Trophoblast cell (in vitro differentiated cells and primary cell): ENCODE measurements at regions not wholly inside any gene's neighbourhood (a gene's known extent, or its start where the extent isn't known, plus 50 kb on each side); places are given as distances from the start of the nearest gene placed in this dataset.

ENCODE experiments used
- DNase-seq, 2 donors: peaks; one replicate each; pipeline ENCODE4 v3.0.0-alpha.2; 2016
- H2AFZ ChIP-seq: 2 replicates; pipeline ENCODE4 v1.6.1; 2013; ENCODE audit warnings: low read length, moderate library complexity, mild to moderate bottlenecking; ENCODE audit not compliant: insufficient read depth, poor library complexity
- H2AK5ac ChIP-seq: 2 replicates; pipeline ENCODE4 v1.6.1; 2013; ENCODE audit warnings: mild to moderate bottlenecking, low read length
- H2BK120ac ChIP-seq: 2 replicates; pipeline ENCODE4 v1.6.1; 2013; ENCODE audit warnings: low read length, mild to moderate bottlenecking, moderate library complexity; ENCODE audit not compliant: insufficient read depth, poor library complexity
- H2BK12ac ChIP-seq: 2 replicates; pipeline ENCODE4 v1.6.1; 2013; ENCODE audit warnings: mild to moderate bottlenecking, low read length, moderate library complexity
- H2BK5ac ChIP-seq: 2 replicates; pipeline ENCODE4 v1.6.1; 2013; ENCODE audit warnings: low read length, low read depth, moderate library complexity, mild to moderate bottlenecking; ENCODE audit not compliant: poor library complexity
- H3K14ac ChIP-seq: 2 replicates; pipeline ENCODE4 v1.6.1; 2013; ENCODE audit warnings: mild to moderate bottlenecking, low read length
- H3K18ac ChIP-seq: 2 replicates; pipeline ENCODE4 v1.6.1; 2013; ENCODE audit warnings: mild to moderate bottlenecking, low read length
- H3K23ac ChIP-seq: 2 replicates; pipeline ENCODE4 v1.6.1; 2013; ENCODE audit warnings: low read length
- H3K27ac ChIP-seq: 2 replicates; pipeline ENCODE4 v1.5.1; 2013; ENCODE audit warnings: low read depth, mild to moderate bottlenecking, inconsistent platforms, low read length, moderate library complexity
- H3K27me3 ChIP-seq: 2 replicates; pipeline ENCODE4 v1.6.1; 2013; ENCODE audit warnings: inconsistent platforms, mild to moderate bottlenecking, low read length, moderate library complexity; ENCODE audit not compliant: insufficient read depth
- H3K36me3 ChIP-seq, 2 experiments: 1 replicate in 1 of 2; 2 replicates in 1 of 2; pipeline ENCODE4 v1.6.1; 2013; ENCODE audit warnings: low read length in 2 of 2, mild to moderate bottlenecking in 2 of 2, moderate library complexity in 1 of 2; ENCODE audit not compliant: insufficient read depth in 2 of 2, control insufficient read depth in 1 of 2
- H3K4ac ChIP-seq: 2 replicates; pipeline ENCODE4 v1.6.1; 2013; ENCODE audit warnings: low read depth, mild to moderate bottlenecking, low read length, moderate library complexity
- H3K4me1 ChIP-seq, 2 experiments: 1 replicate in 1 of 2; 2 replicates in 1 of 2; pipeline ENCODE4 v1.6.1; 2013; ENCODE audit warnings: low read length in 2 of 2, mild to moderate bottlenecking in 2 of 2, moderate library complexity in 1 of 2; ENCODE audit not compliant: insufficient read depth in 2 of 2, control insufficient read depth in 1 of 2
- H3K4me2 ChIP-seq: 2 replicates; pipeline ENCODE4 v1.6.1; 2013; ENCODE audit warnings: inconsistent platforms, mild to moderate bottlenecking, low read length, moderate library complexity
- H3K4me3 ChIP-seq: 2 replicates; pipeline ENCODE4 v1.5.1; 2013; ENCODE audit warnings: mild to moderate bottlenecking, low read depth, low read length, inconsistent platforms
- H3K79me1 ChIP-seq: one replicate; pipeline ENCODE4 v1.6.1; 2013; ENCODE audit warnings: low read length
- H3K79me2 ChIP-seq: 2 replicates; pipeline ENCODE4 v1.6.1; 2013; ENCODE audit warnings: low read length, mild to moderate bottlenecking; ENCODE audit not compliant: control insufficient read depth, insufficient read depth, poor library complexity
- H3K9ac ChIP-seq: 2 replicates; pipeline ENCODE4 v1.6.1; 2013; ENCODE audit warnings: mild to moderate bottlenecking, low read length
- H3K9me3 ChIP-seq: 2 replicates; pipeline ENCODE4 v1.6.1; 2013; ENCODE audit warnings: low read depth, mild to moderate bottlenecking, control low read depth, inconsistent platforms, low read length; ENCODE audit not compliant: insufficient read depth
- H4K12ac ChIP-seq: 2 replicates; pipeline ENCODE4 v1.6.1; 2013; ENCODE audit warnings: low read depth, mild to moderate bottlenecking, low read length, moderate library complexity
- H4K8ac ChIP-seq: 2 replicates; pipeline ENCODE4 v1.6.1; 2013; ENCODE audit warnings: low read depth, mild to moderate bottlenecking, low read length, moderate library complexity
- H4K91ac ChIP-seq: one replicate; pipeline ENCODE4 v1.6.1; 2013; ENCODE audit warnings: low read depth, mild to moderate bottlenecking, low read length, moderate library complexity
- WGBS: extraction: QIAGEN DNeasy Blood & Tissue Kit; methylation state at CpG from one replicate; pipeline ENCODE4 v1.1.7; 2013; ENCODE audit warnings: missing lambda C conversion rate; ENCODE audit not compliant: insufficient read length, insufficient coverage; ENCODE audit errors: extremely low coverage; 5-methylcytosine and 5-hydroxymethylcytosine counted together

DNA sequence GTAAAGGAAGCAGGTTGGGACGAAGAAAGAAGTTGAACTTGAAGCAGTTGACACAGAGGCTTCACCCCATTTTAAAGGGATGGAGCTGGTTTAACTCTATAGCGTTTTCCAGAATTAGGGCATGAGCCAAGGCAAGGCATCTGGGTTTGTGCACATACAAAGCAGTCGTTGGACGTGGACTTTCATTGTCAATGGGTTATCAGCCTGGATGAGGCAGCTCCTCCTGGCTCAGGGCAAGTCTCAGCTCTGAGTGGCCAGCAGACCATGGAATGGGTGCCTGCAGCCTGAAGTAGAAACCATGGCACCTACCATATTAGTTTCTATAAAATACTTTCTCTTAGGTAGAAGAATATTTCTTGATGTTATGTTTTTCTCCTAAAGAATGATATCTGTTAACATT is 163.8 kb upstream of the KCNK2 start:
- WGBS, result no CpG with 5 or more reads among the region's 4 CpGs
- H3K4me2 ChIP-seq, result no peak overlapping the region
- H3K4ac ChIP-seq, result no peak overlapping the region
- H3K14ac ChIP-seq, result no peak overlapping the region
- H3K27ac ChIP-seq, result no peak overlapping the region
- H4K91ac ChIP-seq, result no peak overlapping the region
- no peaks in the 10 kb centered on the region for H3K4me1 ChIP-seq
- no peak overlapping the region for H4K12ac ChIP-seq
- no peaks in the 10 kb centered on the region for H3K79me2 ChIP-seq
- H3K27me3 ChIP-seq, result no peaks in the 10 kb centered on the region
- H3K36me3 ChIP-seq, result no peaks in the 10 kb centered on the region
- no peak overlapping the region for H3K23ac ChIP-seq
- peaks cover 2% of the 10 kb centered on the region for H3K9me3 ChIP-seq
- H2AFZ ChIP-seq, result no peak overlapping the region
- no peak overlapping the region for H2BK120ac ChIP-seq
- H4K8ac ChIP-seq, result no peak overlapping the region
- H3K18ac ChIP-seq, result no peak overlapping the region
- H2BK12ac ChIP-seq, result no peak overlapping the region
- no peak overlapping the region for H2AK5ac ChIP-seq
- H3K4me3 ChIP-seq, result no peak overlapping the region
- no peak for DNase-seq
- no peak overlapping the region for H3K9ac ChIP-seq
- H2BK5ac ChIP-seq, result no peak overlapping the region
- no peaks in the 10 kb centered on the region for H3K79me1 ChIP-seq

DNA sequence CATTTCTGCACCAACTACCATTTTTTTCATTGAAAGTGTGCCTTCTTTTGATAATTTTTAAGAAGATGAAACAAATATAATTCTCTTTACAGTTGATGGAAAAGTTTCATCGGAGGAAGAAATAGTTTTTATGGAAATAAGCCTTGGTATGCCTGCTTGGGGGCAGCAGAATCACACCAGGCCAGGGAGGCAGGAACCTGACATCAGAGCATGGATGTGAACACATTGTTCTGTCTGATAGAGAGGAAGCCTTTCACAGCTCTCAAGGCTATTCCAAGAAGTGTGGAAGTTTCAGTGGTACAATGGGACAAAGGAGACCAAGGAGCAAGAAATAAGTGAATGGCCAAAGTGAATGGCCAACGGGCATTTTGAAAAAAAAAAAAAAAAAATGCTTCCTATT is 162.2 kb upstream of the KCNK2 start:
- Histone ChIP-seq H3K23ac (no peak overlapping the region), H2BK12ac (no peak overlapping the region), H3K27me3 (no peaks in the 10 kb centered on the region), H3K4me2 (no peak overlapping the region), H2AFZ (no peak overlapping the region), H3K4ac (no peak overlapping the region), H3K9ac (no peak overlapping the region), H2AK5ac (no peak overlapping the region), H3K79me2 (no peaks in the 10 kb centered on the region), H4K91ac (no peak overlapping the region), H3K36me3 (no peaks in the 10 kb centered on the region), H2BK5ac (no peak overlapping the region), H4K8ac (no peak overlapping the region), H3K9me3 (peaks cover 2% of the 10 kb centered on the region), H3K18ac (no peak overlapping the region), H2BK120ac (no peak overlapping the region), H3K27ac (no peak overlapping the region), H3K14ac (no peak overlapping the region), H3K79me1 (no peaks in the 10 kb centered on the region), H3K4me1 (no peaks in the 10 kb centered on the region), H3K4me3 (no peak overlapping the region), H4K12ac (no peak overlapping the region)
- no CpG with 5 or more reads among the region's 2 CpGs for WGBS
- no peak for DNase-seq

DNA sequence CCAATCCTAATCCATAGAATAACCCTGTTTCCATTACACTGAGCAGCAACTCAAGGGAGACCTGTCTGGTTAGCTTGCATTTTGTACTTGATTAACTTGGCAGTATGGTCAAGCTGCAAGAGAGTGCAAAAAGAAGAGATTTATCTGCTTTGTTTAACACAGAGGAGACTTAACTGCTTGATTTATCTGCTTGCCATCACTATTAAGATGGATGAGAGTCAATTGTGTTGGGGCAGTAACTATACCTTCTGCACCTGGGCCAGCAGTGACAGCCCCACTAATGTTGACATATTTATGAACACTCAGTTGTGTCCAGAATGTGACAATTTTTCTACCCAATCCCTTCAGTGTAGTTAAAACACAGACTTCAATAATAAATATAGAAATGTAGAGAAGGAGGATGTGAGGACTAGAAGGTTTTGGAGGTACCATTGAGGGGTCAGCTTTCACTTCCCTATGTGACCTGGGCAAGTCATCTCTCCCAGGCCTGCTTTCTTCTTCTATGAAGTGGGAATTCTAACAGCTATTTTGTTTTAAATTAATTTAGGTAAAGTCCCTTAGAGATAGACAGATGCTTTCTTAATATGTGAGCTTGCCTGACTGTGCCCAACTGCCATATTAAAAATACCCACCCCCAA is 159.1 kb upstream of the KCNK2 start:
- no peak for DNase-seq
- Histone ChIP-seq H3K27ac (no peak overlapping the region), H3K79me1 (no peaks in the 10 kb centered on the region), H2BK12ac (no peak overlapping the region), H3K4me1 (no peaks in the 10 kb centered on the region), H3K9me3 (no peaks in the 10 kb centered on the region), H3K27me3 (no peaks in the 10 kb centered on the region), H4K91ac (no peak overlapping the region), H3K79me2 (no peaks in the 10 kb centered on the region), H4K8ac (no peak overlapping the region), H3K18ac (no peak overlapping the region), H3K14ac (no peak overlapping the region), H3K4me3 (no peak overlapping the region), H2BK5ac (no peak overlapping the region), H4K12ac (no peak overlapping the region), H2AFZ (no peak overlapping the region), H3K23ac (no peak overlapping the region), H3K4ac (no peak overlapping the region), H2BK120ac (no peak overlapping the region), H2AK5ac (no peak overlapping the region), H3K9ac (no peak overlapping the region), H3K36me3 (no peaks in the 10 kb centered on the region), H3K4me2 (no peak overlapping the region)

DNA sequence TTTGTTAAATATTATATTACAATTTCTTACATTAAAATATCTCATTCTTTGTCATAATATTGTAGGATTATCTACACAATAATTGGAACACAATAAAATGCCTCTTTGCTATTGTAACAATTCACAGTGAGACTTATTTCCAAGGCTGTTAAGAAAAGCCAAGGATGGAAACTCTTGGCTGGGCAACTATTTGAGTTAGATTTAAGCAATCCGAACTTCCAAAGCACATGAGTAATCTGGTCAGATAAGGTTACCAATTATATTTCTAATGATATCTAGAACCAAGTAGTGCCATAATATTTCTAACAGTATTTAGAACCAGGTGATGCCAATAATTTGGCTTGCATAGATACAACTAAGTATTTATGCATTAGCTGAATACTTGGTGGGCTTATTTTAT is 154.7 kb upstream of the KCNK2 start:
- H2BK5ac ChIP-seq, result no peak overlapping the region

More for the DNA sequence above, 154.7 kb upstream of the KCNK2 start:
- no peaks in the 10 kb centered on the region for H3K9me3 ChIP-seq
- H4K91ac ChIP-seq, result no peak overlapping the region
- no peak overlapping the region for H3K9ac ChIP-seq
- H2AK5ac ChIP-seq, result no peak overlapping the region
- no peaks in the 10 kb centered on the region for H3K4me1 ChIP-seq
- no peak overlapping the region for H3K18ac ChIP-seq
- H4K8ac ChIP-seq, result no peak overlapping the region
- no peaks in the 10 kb centered on the region for H3K79me2 ChIP-seq
- no peak overlapping the region for H4K12ac ChIP-seq
- no peaks in the 10 kb centered on the region for H3K36me3 ChIP-seq
- WGBS, result no CpG with 5 or more reads among the region's 1 CpG
- H3K14ac ChIP-seq, result no peak overlapping the region
- H3K23ac ChIP-seq, result no peak overlapping the region
- H3K79me1 ChIP-seq, result no peaks in the 10 kb centered on the region
- no peak overlapping the region for H3K27ac ChIP-seq
- no peak for DNase-seq
- H2BK12ac ChIP-seq, result no peak overlapping the region
- H2BK120ac ChIP-seq, result no peak overlapping the region
- no peak overlapping the region for H3K4ac ChIP-seq
- no peaks in the 10 kb centered on the region for H3K27me3 ChIP-seq
- no peak overlapping the region for H2AFZ ChIP-seq
- no peak overlapping the region for H3K4me2 ChIP-seq
- H3K4me3 ChIP-seq, result no peak overlapping the region
